Spleen (tissue), 11 donors: ENCODE measurements at regions not wholly inside any gene's neighbourhood (a gene's known extent, or its start where the extent isn't known, plus 50 kb on each side); places are given as distances from the start of the nearest gene placed in this dataset.
"Not testable (repeated sequence)": the region's sequence is repeated elsewhere in the genome, so short reads cannot be mapped to it uniquely, and the experiment has no call there.

Experiments
- DNase-seq: peaks from one replicate; pipeline ENCODE4 v3.0.0-alpha.2; 2020
- H3K27ac ChIP-seq, 8 donors: fragments of 200-600 bp; sonication (generic) in 7 of 8; 1 replicate in 4 of 8; 2 replicates in 4 of 8; pipeline versions ENCODE4 v1.5.0 to v1.8.0; 2016 to 2021; ENCODE audit warnings: inconsistent platforms in 4 of 8, mild to moderate bottlenecking in 4 of 8, moderate library complexity in 1 of 8
- H3K27me3 ChIP-seq, 7 donors: fragments of 200-600 bp; sonication (generic) in 6 of 7; replicated peaks in 1 of 7; 1 replicate in 4 of 7; 2 replicates in 3 of 7; pipeline versions ENCODE4 v1.5.0 to v1.8.0; 2016 to 2021; ENCODE audit warnings: inconsistent platforms in 3 of 7, mild to moderate bottlenecking in 1 of 7
- H3K36me3 ChIP-seq, 6 donors: fragments of 200-600 bp; sonication (generic) in 5 of 6; 1 replicate in 4 of 6; 2 replicates in 2 of 6; pipeline versions ENCODE4 v1.5.0 to v1.8.0; 2016 to 2021; ENCODE audit warnings: inconsistent platforms in 2 of 6
- H3K4me1 ChIP-seq, 6 donors: fragments of 200-600 bp; sonication (generic) in 5 of 6; 1 replicate in 3 of 6; 2 replicates in 3 of 6; pipeline versions ENCODE4 v1.5.0 to v1.8.0; 2016 to 2021; ENCODE audit warnings: inconsistent platforms in 3 of 6
- H3K4me3 ChIP-seq, 8 donors: fragments of 200-600 bp; sonication (generic) in 7 of 8; 1 replicate in 4 of 8; 2 replicates in 4 of 8; pipeline versions ENCODE4 v1.5.0 to v1.8.0; 2016 to 2021; ENCODE audit warnings: inconsistent platforms in 4 of 8, mild to moderate bottlenecking in 4 of 8, moderate library complexity in 2 of 8
- H3K9me3 ChIP-seq, 8 donors: fragments of 200-600 bp; sonication (generic) in 7 of 8; 1 replicate in 4 of 8; 2 replicates in 4 of 8; pipeline versions ENCODE4 v1.5.0 to v1.8.0; 2016 to 2021; ENCODE audit warnings: inconsistent platforms in 4 of 8
- POLR2A ChIP-seq, 3 donors: fragments of 450-650 bp; IDR thresholded peaks; one replicate each; pipeline ENCODE4 v1.5.1; 2017; ENCODE audit warnings: antibody characterized with exemption in 3 of 3, mild to moderate bottlenecking in 1 of 3
- POLR2AphosphoS5 ChIP-seq, 3 donors: sonication (generic); formaldehyde crosslinking; IDR thresholded peaks; one replicate each; pipeline ENCODE4 v1.5.1; 2017; ENCODE audit warnings: antibody characterized with exemption in 3 of 3
- WGBS, 5 donors: extraction: QIAGEN DNeasy Blood & Tissue Kit in 3 of 5; methylation state at CpG; one replicate each; pipeline versions ENCODE4 v1.1.5 to v1.1.7; 2013 to 2018; 5-methylcytosine and 5-hydroxymethylcytosine counted together
- intact Hi-C: fragments of 100-400 bp; cut with DNase I; formaldehyde crosslinking; loops from one replicate; pipeline ENCODE4 v1.15.0; 2023; ENCODE audit warnings: low total_unique reads
- TF ChIP-seq, protein P1 (sequence below), 11 experiments: fragments of 200-600 bp in 7 of 11; fragments of 450-650 bp in 4 of 11; sonication (generic) in 4 of 11; IDR thresholded peaks in 8 of 11; conservative IDR thresholded peaks in 3 of 11; 1 replicate in 7 of 11; 2 replicates in 4 of 11; pipeline versions ENCODE4 v1.4.0 to v1.8.0; 2016 to 2021; ENCODE audit warnings: antibody characterized with exemption in 11 of 11, inconsistent platforms in 4 of 11, mild to moderate bottlenecking in 1 of 11
- donor health status: healthy with polysubstance abuse.
- donor health status: DM: no; HTN: no; CAD: no; lungs with moderate emphysema.
- donor health status: DM: no; HTN: no; CAD: no.
- donor health status: Bipolar disorder and iron deficiency.
- donor health status: healthy.
- donor health status: DM: no; HTN: no; CAD: no.
- donor health status: DM: yes; HTN: yes; CAD: no.

DNA sequence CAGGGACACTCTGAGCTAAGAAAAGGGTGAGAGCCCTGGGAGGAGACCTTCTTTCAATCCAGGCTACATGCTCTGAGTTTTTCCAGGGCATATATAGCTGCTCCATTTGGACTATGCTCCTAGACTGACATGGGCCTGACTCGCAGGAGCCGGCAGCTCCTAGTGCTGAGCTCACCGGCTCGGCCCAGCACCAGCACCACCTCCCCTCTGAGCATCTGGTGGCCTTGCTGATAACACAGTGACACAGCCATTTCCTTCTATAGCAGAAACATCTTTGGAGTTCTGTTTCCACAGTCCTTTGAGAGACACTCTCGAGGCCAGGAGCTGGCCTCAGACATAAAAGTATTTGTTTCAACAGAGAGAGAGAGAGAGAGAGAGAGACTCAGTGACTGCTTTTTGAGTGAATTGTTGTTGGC, 184.9 kb downstream of the TM9SF2 start:
- 64 to 92% (median 75%) methylated on average over 5 of the region's 5 CpGs for WGBS, 5 donors
- H3K27ac ChIP-seq, result no peak overlapping the region
- H3K4me1 ChIP-seq, result peaks cover 0 to 20% (median 5%) of the 10 kb centered on the region in 6 donors
- intact Hi-C loops, result no loop called here
- H3K27me3 ChIP-seq, result no peaks in the 10 kb centered on the region
- no peaks in the 10 kb centered on the region for H3K36me3 ChIP-seq
- no peak for DNase-seq
- no peaks in the 10 kb centered on the region for H3K9me3 ChIP-seq
- TF ChIP-seq POLR2A (IDR thresholded peaks at IDR 0.05) (no peak), POLR2AphosphoS5 (IDR thresholded peaks at IDR 0.05) (peak; percentile 47 to 71 (median 54))
- no peak overlapping the region for H3K4me3 ChIP-seq

DNA sequence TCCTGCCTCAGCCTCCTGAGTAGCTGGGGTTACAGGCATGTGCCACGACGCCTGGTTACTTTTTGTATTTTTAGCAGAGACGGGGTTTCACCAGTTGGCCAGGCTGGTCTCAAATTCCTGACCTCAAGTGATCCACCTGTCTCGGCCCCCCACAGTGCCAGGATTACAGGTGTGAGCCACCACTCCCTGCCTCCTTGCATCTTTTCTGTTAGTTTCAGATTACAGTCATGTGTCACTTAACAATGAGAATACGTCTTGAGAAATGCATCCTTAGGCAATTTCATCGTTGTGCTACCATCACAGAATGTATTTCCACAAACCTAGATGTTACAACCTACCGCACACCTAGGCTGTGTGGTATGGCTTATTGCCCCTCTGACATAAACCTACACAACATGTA, 180.4 kb downstream of the TM9SF2 start:
- TF ChIP-seq, protein P1, sequence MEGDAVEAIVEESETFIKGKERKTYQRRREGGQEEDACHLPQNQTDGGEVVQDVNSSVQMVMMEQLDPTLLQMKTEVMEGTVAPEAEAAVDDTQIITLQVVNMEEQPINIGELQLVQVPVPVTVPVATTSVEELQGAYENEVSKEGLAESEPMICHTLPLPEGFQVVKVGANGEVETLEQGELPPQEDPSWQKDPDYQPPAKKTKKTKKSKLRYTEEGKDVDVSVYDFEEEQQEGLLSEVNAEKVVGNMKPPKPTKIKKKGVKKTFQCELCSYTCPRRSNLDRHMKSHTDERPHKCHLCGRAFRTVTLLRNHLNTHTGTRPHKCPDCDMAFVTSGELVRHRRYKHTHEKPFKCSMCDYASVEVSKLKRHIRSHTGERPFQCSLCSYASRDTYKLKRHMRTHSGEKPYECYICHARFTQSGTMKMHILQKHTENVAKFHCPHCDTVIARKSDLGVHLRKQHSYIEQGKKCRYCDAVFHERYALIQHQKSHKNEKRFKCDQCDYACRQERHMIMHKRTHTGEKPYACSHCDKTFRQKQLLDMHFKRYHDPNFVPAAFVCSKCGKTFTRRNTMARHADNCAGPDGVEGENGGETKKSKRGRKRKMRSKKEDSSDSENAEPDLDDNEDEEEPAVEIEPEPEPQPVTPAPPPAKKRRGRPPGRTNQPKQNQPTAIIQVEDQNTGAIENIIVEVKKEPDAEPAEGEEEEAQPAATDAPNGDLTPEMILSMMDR (IDR thresholded peaks at IDR 0.05 in 8 of 11, conservative IDR thresholded peaks at IDR 0.05 in 3 of 11), result no peak
- TF ChIP-seq POLR2AphosphoS5 (IDR thresholded peaks at IDR 0.05) (no peak), POLR2A (IDR thresholded peaks at IDR 0.05) (no peak)
- 92 to 95% (median 93%) methylated on average over 7 of the region's 7 CpGs for WGBS, 5 donors
- H3K36me3 ChIP-seq, result no peaks in the 10 kb centered on the region
- DNase-seq, result no peak
- H3K9me3 ChIP-seq, result no peaks in the 10 kb centered on the region
- intact Hi-C loops, result no loop called here
- H3K4me1 ChIP-seq, result peaks cover 0 to 9% (median 3%) of the 10 kb centered on the region in 6 donors
- no peak overlapping the region for H3K4me3 ChIP-seq
- no peak overlapping the region for H3K27ac ChIP-seq
- no peaks in the 10 kb centered on the region for H3K27me3 ChIP-seq

- TF ChIP-seq, protein P1 (IDR thresholded peaks at IDR 0.05 in 8 of 11, conservative IDR thresholded peaks at IDR 0.05 in 3 of 11), result no peak
- H3K4me1 ChIP-seq, result peaks cover 0 to 4% (median 0%) of the 10 kb centered on the region in 6 donors
- 65 to 79% (median 75%) methylated on average over 8 of the region's 8 CpGs for WGBS, 5 donors
- H3K4me3 ChIP-seq, result no peak overlapping the region
- H3K36me3 ChIP-seq, result no peaks in the 10 kb centered on the region
- no peaks in the 10 kb centered on the region for H3K9me3 ChIP-seq
- no peaks in the 10 kb centered on the region for H3K27me3 ChIP-seq
- no peak for DNase-seq
- H3K27ac ChIP-seq, result no peak overlapping the region
- intact Hi-C loops, result no loop called here
These were observed 176.1 kb downstream of the TM9SF2 start for GRCh38 chr13:99677116-99677951.

- H3K27me3 ChIP-seq, result no peaks in the 10 kb centered on the region
- no peaks in the 10 kb centered on the region for H3K36me3 ChIP-seq
- DNase-seq, result no peak
- TF ChIP-seq, protein P1 (IDR thresholded peaks at IDR 0.05 in 8 of 11, conservative IDR thresholded peaks at IDR 0.05 in 3 of 11), result no peak
- TF ChIP-seq POLR2AphosphoS5 (IDR thresholded peaks at IDR 0.05) (no peak), POLR2A (IDR thresholded peaks at IDR 0.05) (no peak)
- 87 to 98% (median 92%) methylated on average over 4 of the region's 4 CpGs for WGBS, 5 donors
- H3K27ac ChIP-seq, result no peak overlapping the region
- H3K9me3 ChIP-seq, result no peaks in the 10 kb centered on the region
- no peaks in the 10 kb centered on the region for H3K4me1 ChIP-seq
- intact Hi-C loops, result no loop called here
- H3K4me3 ChIP-seq, result no peak overlapping the region
These were observed 170.5 kb downstream of the TM9SF2 start for GRCh38 chr13:99671746-99672145.

DNA sequence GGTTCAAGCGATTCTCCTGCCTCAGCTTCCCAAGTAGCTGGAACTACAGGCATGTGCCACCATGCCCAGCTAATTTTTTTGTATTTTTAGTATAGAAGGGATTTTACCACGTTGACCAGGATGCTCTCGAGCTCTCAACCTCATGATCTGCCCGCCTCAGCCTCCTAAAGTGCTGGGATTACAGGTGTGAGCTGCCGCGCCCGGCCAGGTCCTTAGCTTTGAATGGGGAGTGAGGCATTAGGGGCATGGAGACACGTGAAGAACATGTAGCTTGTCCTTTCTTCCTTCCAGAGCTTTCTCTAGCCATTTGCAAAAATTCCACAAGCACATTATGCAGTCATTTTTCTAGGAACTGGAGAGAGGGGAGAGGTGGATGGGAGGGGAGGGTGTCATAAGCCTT, 167.8 kb downstream of the TM9SF2 start:
- H3K9me3 ChIP-seq, intact Hi-C loops, H3K4me3 ChIP-seq, H3K36me3 ChIP-seq, DNase-seq, H3K27ac ChIP-seq, H3K27me3 ChIP-seq, H3K4me1 ChIP-seq: not testable (repeated sequence)
- 90 to 93% (median 90%) methylated on average over 8 of the region's 8 CpGs for WGBS, 5 donors
